B cell (primary cell): ENCODE measurements at regions not wholly inside any gene's neighbourhood (a gene's known extent, or its start where the extent isn't known, plus 50 kb on each side); places are given as distances from the start of the nearest gene placed in this dataset.

Experiments used
- ATAC-seq: fragments of 200-7000 bp; cut with Tn5 transposase; one replicate; pipeline ENCODE4 v1.10.0; 2021; ENCODE audit warnings: low read depth, mild to moderate bottlenecking, moderate number of reproducible peaks, moderate library complexity
- CTCF ChIA-PET: fragments of 350-600 bp; sonication (Branson Sonifier 250); formaldehyde crosslinking; loops from one replicate; lab custom pipeline; 2021; ENCODE audit warnings: antibody characterized with exemption, inconsistent platforms; lab: Charles Lee
- POLR2A ChIA-PET: fragments of 350-600 bp; sonication (Branson Sonifier 250); formaldehyde crosslinking; loops from one replicate; lab custom pipeline; 2021; ENCODE audit warnings: antibody characterized with exemption; lab: Charles Lee
- DNase-seq: peaks from one replicate; pipeline ENCODE4 v3.0.0; 2013
- H2AFZ ChIP-seq: 2 replicates; pipeline ENCODE4 v1.6.1; 2012; ENCODE audit warnings: mild to moderate bottlenecking, low read depth, low read length; ENCODE audit not compliant: insufficient read depth, poor library complexity, severe bottlenecking
- H3K27ac ChIP-seq, 2 donors: 1 replicate in 1 of 2; 2 replicates in 1 of 2; pipeline ENCODE4 v1.5.1; 2012 to 2013; ENCODE audit warnings: low read length in 2 of 2, mild to moderate bottlenecking in 2 of 2, moderate library complexity in 1 of 2
- H3K27me3 ChIP-seq, 4 experiments: fragments of 200-600 bp in 1 of 4; sonication (generic) in 1 of 4; replicated peaks in 1 of 4; 1 replicate in 2 of 4; 2 replicates in 2 of 4; pipeline versions ENCODE4 v1.6.1 to v1.7.0; 2013 to 2016; ENCODE audit warnings: low read length in 3 of 4, mild to moderate bottlenecking in 2 of 4, mixed read lengths in 1 of 4, moderate library complexity in 1 of 4; ENCODE audit not compliant: insufficient read depth in 4 of 4, control insufficient read depth in 3 of 4; ENCODE audit errors: control extremely low read depth in 1 of 4
- H3K36me3 ChIP-seq, 2 experiments: replicated peaks in 1 of 2; 1 replicate in 1 of 2; 2 replicates in 1 of 2; pipeline versions ENCODE4 v1.6.1 to v1.7.1; 2013; ENCODE audit warnings: low read length in 1 of 2; ENCODE audit not compliant: insufficient read depth in 2 of 2, control insufficient read depth in 1 of 2; ENCODE audit errors: control extremely low read depth in 1 of 2, extremely low read depth in 1 of 2
- H3K4me1 ChIP-seq, 2 donors: fragments of 200-600 bp in 1 of 2; sonication (generic) in 1 of 2; 1 replicate in 1 of 2; 2 replicates in 1 of 2; pipeline versions ENCODE4 v1.5.1 to v1.6.1; 2013 to 2017; ENCODE audit warnings: low read length in 2 of 2; ENCODE audit not compliant: control insufficient read depth in 2 of 2, insufficient read depth in 2 of 2
- H3K4me2 ChIP-seq: replicated peaks from 2 replicates; pipeline ENCODE3; 2012; ENCODE audit warnings: mild to moderate bottlenecking, low read depth, low read length; ENCODE audit not compliant: poor library complexity, severe bottlenecking
- H3K4me3 ChIP-seq, 5 experiments: fragments of 200-600 bp in 1 of 5; sonication (generic) in 1 of 5; 1 replicate in 3 of 5; 2 replicates in 2 of 5; pipeline versions ENCODE4 v1.5.1 to v1.7.0; 2011 to 2016; ENCODE audit warnings: low read length in 4 of 5, mild to moderate bottlenecking in 4 of 5, low read depth in 2 of 5, control low read depth in 1 of 5, moderate library complexity in 1 of 5; ENCODE audit not compliant: insufficient read depth in 1 of 5; ENCODE audit errors: control extremely low read depth in 1 of 5, extremely low read depth in 1 of 5
- H3K79me2 ChIP-seq: fragments of 200-600 bp; sonication (generic); one replicate; pipeline ENCODE4 v1.6.0; 2016; ENCODE audit warnings: low read length; ENCODE audit not compliant: control insufficient read depth, insufficient read depth
- H3K9ac ChIP-seq: fragments of 200-600 bp; sonication (generic); 2 replicates; pipeline ENCODE4 v1.6.1; 2017; ENCODE audit warnings: mild to moderate bottlenecking, low read length, moderate library complexity
- H3K9me3 ChIP-seq, 3 donors: one replicate each; pipeline versions ENCODE4 v1.6.1 to v1.7.1; 2013; ENCODE audit warnings: low read length in 2 of 3; ENCODE audit not compliant: control insufficient read depth in 2 of 3, insufficient read depth in 1 of 3; ENCODE audit errors: control extremely low read depth in 1 of 3
- H4K20me1 ChIP-seq: 2 replicates; pipeline ENCODE4 v1.6.0; 2012; ENCODE audit warnings: mild to moderate bottlenecking, low read length; ENCODE audit not compliant: insufficient read depth, control insufficient read depth, poor library complexity, severe bottlenecking
- H3K27ac Mint-ChIP-seq: one replicate; pipeline ENCODE4 v1.8.0; 2021; ENCODE audit warnings: mixed read lengths
- H3K27me3 Mint-ChIP-seq: one replicate; pipeline ENCODE4 v1.8.0; 2021; ENCODE audit warnings: mixed read lengths
- H3K4me1 Mint-ChIP-seq: one replicate; pipeline ENCODE4 v1.8.0; 2021; ENCODE audit warnings: mixed read lengths
- H3K4me3 Mint-ChIP-seq: one replicate; pipeline ENCODE4 v1.8.0; 2021; ENCODE audit warnings: mixed read lengths
- H3K9me3 Mint-ChIP-seq: one replicate; pipeline ENCODE4 v1.8.0; 2022; ENCODE audit warnings: mixed read lengths; ENCODE audit not compliant: insufficient read depth
- CTCF ChIP-seq: fragments of 200-600 bp; IDR thresholded peaks from one replicate; pipeline ENCODE4 v1.8.0; 2022; ENCODE audit warnings: antibody characterized with exemption, mild to moderate bottlenecking
- EZH2 ChIP-seq: IDR thresholded peaks from 2 replicates; pipeline ENCODE4 v1.6.1; 2012; ENCODE audit warnings: borderline replicate concordance, low read depth, mild to moderate bottlenecking, moderate library complexity, low read length; ENCODE audit not compliant: insufficient read depth, poor library complexity, severe bottlenecking
- WGBS: methylation state at CpG from one replicate; pipeline ENCODE4 v1.1.5; 2013; ENCODE audit warnings: missing lambda C conversion rate; ENCODE audit not compliant: insufficient coverage; 5-methylcytosine and 5-hydroxymethylcytosine counted together
- intact Hi-C: fragments of 100-400 bp; cut with micrococcal nuclease; formaldehyde crosslinking; loops from one replicate; pipeline ENCODE4 v1.10.0; 2022

GRCh38 chr6:50654155-50654554 is 59.2 kb upstream of the TFAP2D start:
- CTCF ChIA-PET, result no interaction called here
- no peak for TF ChIP-seq EZH2

GRCh38 chr6:50655848-50656453 is 57.4 kb upstream of the TFAP2D start:
- Mint-ChIP-seq H3K4me1 (no peaks in the 10 kb centered on the region), H3K27ac (no peak overlapping the region), H3K27me3 (no peaks in the 10 kb centered on the region), H3K9me3 (no peaks in the 10 kb centered on the region), H3K4me3 (no peak overlapping the region)
- Histone ChIP-seq H3K9me3 (no peaks in the 10 kb centered on the region), H3K4me2 (no peak overlapping the region), H3K27ac (no peak overlapping the region), H2AFZ (no peak overlapping the region), H3K4me1 (no peaks in the 10 kb centered on the region), H3K79me2 (no peaks in the 10 kb centered on the region), H4K20me1 (no peaks in the 10 kb centered on the region), H3K36me3 (no peaks in the 10 kb centered on the region), H3K4me3 (no peak overlapping the region), H3K27me3 (no peaks in the 10 kb centered on the region), H3K9ac (no peak overlapping the region)
- ATAC-seq (no peak), DNase-seq (no peak)
- intact Hi-C loops, result no loop called here
- TF ChIP-seq EZH2 (no peak), CTCF (peak; percentile 62)
- POLR2A ChIA-PET, result no interaction called here
- WGBS, result no CpG with 5 or more reads among the region's 4 CpGs
- CTCF ChIA-PET, result interaction anchor here (0.6 to 0.7 kb wide), 2 partner anchors 14 to 1364 kb away, joined by 3 read pairs; no protein-coding TSS in a partner anchor

More at GRCh38 chr6:50654155-50654554, 59.2 kb upstream of the TFAP2D start:
- no peaks in the 10 kb centered on the region for H3K27me3 Mint-ChIP-seq
- WGBS, result no CpG with 5 or more reads among the region's 2 CpGs
- peaks cover 4% of the 10 kb centered on the region for H3K9me3 Mint-ChIP-seq
- H3K36me3 ChIP-seq, result no peaks in the 10 kb centered on the region
- H3K27me3 ChIP-seq, result no peaks in the 10 kb centered on the region
- no peak overlapping the region for H2AFZ ChIP-seq
- no peak overlapping the region for H3K4me3 ChIP-seq
- H3K4me3 Mint-ChIP-seq, result no peak overlapping the region
- DNase-seq (no peak), ATAC-seq (no peak)
- no peaks in the 10 kb centered on the region for H3K4me1 Mint-ChIP-seq
- H3K9me3 ChIP-seq, result peaks cover 0 to 7% (median 0%) of the 10 kb centered on the region in 3 donors
- no peaks in the 10 kb centered on the region for H3K4me1 ChIP-seq
- H4K20me1 ChIP-seq, result no peaks in the 10 kb centered on the region
- H3K79me2 ChIP-seq, result no peaks in the 10 kb centered on the region
- POLR2A ChIA-PET, result no interaction called here
- no peak overlapping the region for H3K27ac Mint-ChIP-seq
- H3K9ac ChIP-seq, result no peak overlapping the region
- no peak overlapping the region for H3K27ac ChIP-seq
- no peak overlapping the region for H3K4me2 ChIP-seq
- intact Hi-C loops, result no loop called here
